Spleen (tissue), 7 donors: ENCODE measurements at regions not wholly inside any gene's neighbourhood (a gene's known extent, or its start where the extent isn't known, plus 50 kb on each side); places are given as distances from the start of the nearest gene placed in this dataset.

Source experiments
- POLR2A ChIP-seq, 3 donors: fragments of 450-650 bp; IDR thresholded peaks; one replicate each; pipeline ENCODE4 v1.5.1; 2017; ENCODE audit warnings: antibody characterized with exemption in 3 of 3, mild to moderate bottlenecking in 1 of 3
- POLR2AphosphoS5 ChIP-seq, 3 donors: sonication (generic); formaldehyde crosslinking; IDR thresholded peaks; one replicate each; pipeline ENCODE4 v1.5.1; 2017; ENCODE audit warnings: antibody characterized with exemption in 3 of 3
- TF ChIP-seq, protein P1 (sequence below), 11 experiments: fragments of 200-600 bp in 7 of 11; fragments of 450-650 bp in 4 of 11; sonication (generic) in 4 of 11; IDR thresholded peaks in 8 of 11; conservative IDR thresholded peaks in 3 of 11; 1 replicate in 7 of 11; 2 replicates in 4 of 11; pipeline versions ENCODE4 v1.4.0 to v1.8.0; 2016 to 2021; ENCODE audit warnings: antibody characterized with exemption in 11 of 11, inconsistent platforms in 4 of 11, mild to moderate bottlenecking in 1 of 11
- donor health status: DM: no; HTN: no; CAD: no; lungs with moderate emphysema.
- donor health status: DM: no; HTN: no; CAD: no.
- donor health status: DM: no; HTN: no; CAD: no.

DNA sequence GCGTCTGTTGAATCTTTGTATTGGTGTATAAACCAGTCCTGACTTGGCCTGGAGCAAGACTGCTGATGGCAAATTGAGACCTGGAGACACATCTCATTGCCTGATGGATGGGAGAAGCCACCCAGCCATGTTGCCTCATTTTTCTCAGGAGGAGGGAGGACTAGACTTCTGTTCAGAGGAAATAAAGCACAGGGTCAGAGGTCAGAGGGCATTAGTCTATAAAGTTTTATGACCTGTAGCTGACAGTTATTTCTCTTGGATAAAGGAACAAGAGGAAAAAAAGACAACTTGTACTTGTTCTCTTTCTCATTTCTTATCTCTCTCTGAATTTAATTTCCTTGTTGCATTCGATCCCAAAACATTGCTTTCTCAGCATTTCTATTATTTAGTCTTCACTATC is 775.9 kb downstream of the SQOR start:
- TF ChIP-seq, protein P1, sequence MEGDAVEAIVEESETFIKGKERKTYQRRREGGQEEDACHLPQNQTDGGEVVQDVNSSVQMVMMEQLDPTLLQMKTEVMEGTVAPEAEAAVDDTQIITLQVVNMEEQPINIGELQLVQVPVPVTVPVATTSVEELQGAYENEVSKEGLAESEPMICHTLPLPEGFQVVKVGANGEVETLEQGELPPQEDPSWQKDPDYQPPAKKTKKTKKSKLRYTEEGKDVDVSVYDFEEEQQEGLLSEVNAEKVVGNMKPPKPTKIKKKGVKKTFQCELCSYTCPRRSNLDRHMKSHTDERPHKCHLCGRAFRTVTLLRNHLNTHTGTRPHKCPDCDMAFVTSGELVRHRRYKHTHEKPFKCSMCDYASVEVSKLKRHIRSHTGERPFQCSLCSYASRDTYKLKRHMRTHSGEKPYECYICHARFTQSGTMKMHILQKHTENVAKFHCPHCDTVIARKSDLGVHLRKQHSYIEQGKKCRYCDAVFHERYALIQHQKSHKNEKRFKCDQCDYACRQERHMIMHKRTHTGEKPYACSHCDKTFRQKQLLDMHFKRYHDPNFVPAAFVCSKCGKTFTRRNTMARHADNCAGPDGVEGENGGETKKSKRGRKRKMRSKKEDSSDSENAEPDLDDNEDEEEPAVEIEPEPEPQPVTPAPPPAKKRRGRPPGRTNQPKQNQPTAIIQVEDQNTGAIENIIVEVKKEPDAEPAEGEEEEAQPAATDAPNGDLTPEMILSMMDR (IDR thresholded peaks at IDR 0.05 in 8 of 11, conservative IDR thresholded peaks at IDR 0.05 in 3 of 11) = no peak
- TF ChIP-seq POLR2AphosphoS5 (IDR thresholded peaks at IDR 0.05) (no peak), POLR2A (IDR thresholded peaks at IDR 0.05) (no peak)
